Esophagus muscularis mucosa (tissue), 4 donors: ENCODE measurements at regions not wholly inside any gene's neighbourhood (a gene's known extent, or its start where the extent isn't known, plus 50 kb on each side); places are given as distances from the start of the nearest gene placed in this dataset.

Source experiments
- DNase-seq: peaks from one replicate; pipeline ENCODE4 v3.0.0-alpha.2; 2017; ENCODE audit errors: extremely low spot score
- H3K27ac ChIP-seq, 4 donors: fragments of 200-600 bp; sonication (generic); replicated peaks in 1 of 4; 1 replicate in 3 of 4; 2 replicates in 1 of 4; pipeline ENCODE4 v1.5.1; 2016 to 2019; ENCODE audit warnings: mild to moderate bottlenecking in 1 of 4
- H3K27me3 ChIP-seq, 4 donors: fragments of 200-600 bp; sonication (generic); one replicate each; pipeline versions ENCODE4 v1.5.1 to v1.6.0; 2016 to 2019
- H3K36me3 ChIP-seq, 4 donors: fragments of 200-600 bp; sonication (generic); one replicate each; pipeline ENCODE4 v1.5.1; 2016 to 2019
- H3K4me1 ChIP-seq, 4 donors: fragments of 200-600 bp; sonication (generic); one replicate each; pipeline ENCODE4 v1.5.1; 2016 to 2019
- H3K4me3 ChIP-seq, 4 donors: fragments of 200-600 bp; sonication (generic); 1 replicate in 2 of 4; 2 replicates in 2 of 4; pipeline ENCODE4 v1.5.1; 2016 to 2019; ENCODE audit warnings: mild to moderate bottlenecking in 4 of 4, moderate library complexity in 1 of 4
- H3K9me3 ChIP-seq, 4 donors: fragments of 200-600 bp; sonication (generic); 1 replicate in 3 of 4; 2 replicates in 1 of 4; pipeline ENCODE4 v1.5.1; 2016 to 2019
- EP300 ChIP-seq: sonication (generic); formaldehyde crosslinking; IDR thresholded peaks from one replicate; pipeline ENCODE4 v1.6.1; 2017; ENCODE audit warnings: antibody characterized with exemption
- POLR2A ChIP-seq: fragments of 450-650 bp; IDR thresholded peaks from one replicate; pipeline ENCODE4 v1.6.1; 2017; ENCODE audit warnings: antibody characterized with exemption, moderate library complexity, mild to moderate bottlenecking, low read depth
- POLR2AphosphoS5 ChIP-seq, 2 donors: sonication (generic); formaldehyde crosslinking; IDR thresholded peaks; one replicate each; pipeline ENCODE4 v1.6.1; 2017; ENCODE audit warnings: antibody characterized with exemption in 2 of 2
- WGBS: methylation state at CpG from one replicate; pipeline ENCODE4 v1.1.5; 2018; 5-methylcytosine and 5-hydroxymethylcytosine counted together
- intact Hi-C: fragments of 100-400 bp; cut with DNase I; formaldehyde crosslinking; loops from one replicate; pipeline ENCODE4 v1.15.1; 2023
- TF ChIP-seq, protein P1 (sequence below), 3 experiments: fragments of 200-600 bp in 2 of 3; fragments of 450-650 bp in 1 of 3; sonication (generic) in 2 of 3; IDR thresholded peaks; one replicate each; pipeline ENCODE4 v1.5.1; 2017 to 2019; ENCODE audit warnings: antibody characterized with exemption in 3 of 3, mild to moderate bottlenecking in 2 of 3, moderate library complexity in 1 of 3

DNA sequence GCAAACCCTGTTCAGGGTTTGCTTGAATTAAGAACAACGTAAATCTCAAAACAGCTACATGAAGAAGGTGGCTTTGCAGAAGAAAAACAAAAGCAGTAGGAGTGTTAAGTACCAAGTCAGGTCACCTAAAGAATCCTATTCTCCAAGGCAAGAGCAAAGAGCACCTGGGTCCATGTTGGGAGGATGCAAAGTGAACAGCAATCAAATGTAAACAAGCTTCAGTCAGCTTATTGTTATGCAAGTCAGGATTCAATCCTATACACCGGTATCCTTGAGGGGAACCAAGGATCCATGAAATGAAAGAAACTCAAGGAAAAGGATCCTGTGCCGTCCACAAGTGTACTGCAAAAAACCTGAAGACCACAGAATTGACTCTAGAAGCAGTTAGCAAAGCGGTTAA lies 261.0 kb upstream of the DDX18 start:
- 63% methylated on average over 4 of the region's 4 CpGs for WGBS
- Histone ChIP-seq H3K27ac (no peak overlapping the region), H3K36me3 (no peaks in the 10 kb centered on the region), H3K4me3 (no peak overlapping the region), H3K9me3 (no peaks in the 10 kb centered on the region), H3K27me3 (no peaks in the 10 kb centered on the region), H3K4me1 (no peaks in the 10 kb centered on the region)
- TF ChIP-seq POLR2AphosphoS5 (IDR thresholded peaks at IDR 0.05) (no peak), EP300 (no peak), POLR2A (no peak)
- TF ChIP-seq, protein P1, sequence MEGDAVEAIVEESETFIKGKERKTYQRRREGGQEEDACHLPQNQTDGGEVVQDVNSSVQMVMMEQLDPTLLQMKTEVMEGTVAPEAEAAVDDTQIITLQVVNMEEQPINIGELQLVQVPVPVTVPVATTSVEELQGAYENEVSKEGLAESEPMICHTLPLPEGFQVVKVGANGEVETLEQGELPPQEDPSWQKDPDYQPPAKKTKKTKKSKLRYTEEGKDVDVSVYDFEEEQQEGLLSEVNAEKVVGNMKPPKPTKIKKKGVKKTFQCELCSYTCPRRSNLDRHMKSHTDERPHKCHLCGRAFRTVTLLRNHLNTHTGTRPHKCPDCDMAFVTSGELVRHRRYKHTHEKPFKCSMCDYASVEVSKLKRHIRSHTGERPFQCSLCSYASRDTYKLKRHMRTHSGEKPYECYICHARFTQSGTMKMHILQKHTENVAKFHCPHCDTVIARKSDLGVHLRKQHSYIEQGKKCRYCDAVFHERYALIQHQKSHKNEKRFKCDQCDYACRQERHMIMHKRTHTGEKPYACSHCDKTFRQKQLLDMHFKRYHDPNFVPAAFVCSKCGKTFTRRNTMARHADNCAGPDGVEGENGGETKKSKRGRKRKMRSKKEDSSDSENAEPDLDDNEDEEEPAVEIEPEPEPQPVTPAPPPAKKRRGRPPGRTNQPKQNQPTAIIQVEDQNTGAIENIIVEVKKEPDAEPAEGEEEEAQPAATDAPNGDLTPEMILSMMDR (IDR thresholded peaks at IDR 0.05), result no peak
- no peak for DNase-seq
- intact Hi-C loops, result no loop called here

DNA sequence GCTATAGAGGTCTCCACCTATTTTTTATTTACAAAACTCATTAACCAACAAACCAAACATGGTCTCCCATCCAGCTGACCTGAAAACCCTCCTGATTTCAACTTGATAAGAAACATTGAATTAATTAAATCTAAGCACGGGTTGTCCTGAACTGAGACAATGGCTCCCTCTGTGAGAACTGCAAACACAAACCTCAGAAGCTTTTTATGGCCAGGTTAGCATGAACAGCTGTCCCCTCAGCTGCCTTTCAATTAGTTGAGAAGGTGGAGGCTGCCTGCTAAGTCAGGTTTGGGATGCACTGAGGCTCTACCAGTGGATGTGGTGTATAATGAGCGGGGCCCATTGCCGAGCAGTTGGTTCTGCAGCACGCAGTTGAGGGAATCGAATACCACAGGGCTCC lies 258.5 kb upstream of the DDX18 start:
- no peak overlapping the region for H3K4me3 ChIP-seq
- WGBS, result 96% methylated on average over 5 of the region's 5 CpGs
- TF ChIP-seq EP300, result no peak
- no peak for TF ChIP-seq POLR2AphosphoS5 (IDR thresholded peaks at IDR 0.05)
- TF ChIP-seq POLR2A, result no peak
- TF ChIP-seq, protein P1 (IDR thresholded peaks at IDR 0.05), result no peak
- H3K27me3 ChIP-seq, result no peaks in the 10 kb centered on the region
- H3K4me1 ChIP-seq, result no peaks in the 10 kb centered on the region
- DNase-seq, result no peak
- H3K36me3 ChIP-seq, result no peaks in the 10 kb centered on the region
- no peaks in the 10 kb centered on the region for H3K9me3 ChIP-seq
- H3K27ac ChIP-seq, result no peak overlapping the region
- intact Hi-C loops, result no loop called here

DNA sequence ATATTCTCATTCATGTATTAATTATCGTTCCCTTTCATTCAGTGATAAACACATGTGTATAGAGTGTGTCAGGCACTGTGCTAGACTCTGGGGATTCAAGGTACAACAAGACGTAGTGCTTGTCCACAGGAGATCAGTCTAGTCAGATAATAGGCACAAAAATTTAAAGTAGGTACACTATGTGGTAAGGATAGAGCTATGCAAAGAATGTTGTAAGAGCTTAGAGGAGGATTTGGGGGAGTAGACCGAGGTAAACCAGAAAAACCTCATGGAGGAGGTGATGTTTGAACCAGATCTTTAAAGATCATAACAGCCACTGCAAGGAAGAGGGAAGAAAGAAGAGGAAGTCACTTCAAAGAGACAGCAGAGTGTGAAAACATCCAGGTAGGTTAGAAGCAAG lies 256.9 kb upstream of the DDX18 start:
- intact Hi-C loops, result no loop called here
- no peak for TF ChIP-seq POLR2A
- TF ChIP-seq, protein P1 (IDR thresholded peaks at IDR 0.05), result no peak
- TF ChIP-seq EP300, result no peak
- no peak for TF ChIP-seq POLR2AphosphoS5 (IDR thresholded peaks at IDR 0.05)
- Histone ChIP-seq H3K36me3 (no peaks in the 10 kb centered on the region), H3K4me3 (no peak overlapping the region), H3K4me1 (no peaks in the 10 kb centered on the region), H3K9me3 (no peaks in the 10 kb centered on the region), H3K27ac (no peak overlapping the region), H3K27me3 (no peaks in the 10 kb centered on the region)
- DNase-seq, result no peak
- WGBS, result 68% methylated on average over 3 of the region's 3 CpGs

DNA sequence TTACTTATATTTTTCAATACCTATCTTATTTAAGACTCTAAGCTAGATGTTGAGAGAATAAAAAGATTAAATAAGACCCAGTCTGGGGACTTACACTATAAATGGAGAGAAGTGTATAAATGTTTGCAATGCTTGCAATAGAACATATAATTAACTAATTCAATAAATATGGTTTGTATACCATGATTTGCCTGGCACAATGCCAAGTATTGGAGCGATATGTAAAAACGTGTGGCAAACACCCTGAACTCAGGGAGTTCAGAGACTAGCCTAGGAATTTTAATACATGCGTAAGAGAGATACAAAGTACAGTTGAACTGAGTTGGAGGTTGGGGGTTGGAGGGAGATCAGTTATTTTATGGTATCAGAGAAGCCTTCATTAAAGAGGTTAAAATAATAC lies 251.8 kb upstream of the DDX18 start:
- H3K9me3 ChIP-seq, result no peaks in the 10 kb centered on the region
- no peak overlapping the region for H3K27ac ChIP-seq
- H3K36me3 ChIP-seq, result no peaks in the 10 kb centered on the region
- intact Hi-C loops, result no loop called here
- 71% methylated on average over 3 of the region's 3 CpGs for WGBS
- TF ChIP-seq, protein P1 (IDR thresholded peaks at IDR 0.05), result no peak
- TF ChIP-seq EP300, result no peak
- TF ChIP-seq POLR2AphosphoS5 (IDR thresholded peaks at IDR 0.05), result no peak
- TF ChIP-seq POLR2A, result no peak
- no peaks in the 10 kb centered on the region for H3K27me3 ChIP-seq
- H3K4me3 ChIP-seq, result no peak overlapping the region
- DNase-seq, result no peak
- no peaks in the 10 kb centered on the region for H3K4me1 ChIP-seq

DNA sequence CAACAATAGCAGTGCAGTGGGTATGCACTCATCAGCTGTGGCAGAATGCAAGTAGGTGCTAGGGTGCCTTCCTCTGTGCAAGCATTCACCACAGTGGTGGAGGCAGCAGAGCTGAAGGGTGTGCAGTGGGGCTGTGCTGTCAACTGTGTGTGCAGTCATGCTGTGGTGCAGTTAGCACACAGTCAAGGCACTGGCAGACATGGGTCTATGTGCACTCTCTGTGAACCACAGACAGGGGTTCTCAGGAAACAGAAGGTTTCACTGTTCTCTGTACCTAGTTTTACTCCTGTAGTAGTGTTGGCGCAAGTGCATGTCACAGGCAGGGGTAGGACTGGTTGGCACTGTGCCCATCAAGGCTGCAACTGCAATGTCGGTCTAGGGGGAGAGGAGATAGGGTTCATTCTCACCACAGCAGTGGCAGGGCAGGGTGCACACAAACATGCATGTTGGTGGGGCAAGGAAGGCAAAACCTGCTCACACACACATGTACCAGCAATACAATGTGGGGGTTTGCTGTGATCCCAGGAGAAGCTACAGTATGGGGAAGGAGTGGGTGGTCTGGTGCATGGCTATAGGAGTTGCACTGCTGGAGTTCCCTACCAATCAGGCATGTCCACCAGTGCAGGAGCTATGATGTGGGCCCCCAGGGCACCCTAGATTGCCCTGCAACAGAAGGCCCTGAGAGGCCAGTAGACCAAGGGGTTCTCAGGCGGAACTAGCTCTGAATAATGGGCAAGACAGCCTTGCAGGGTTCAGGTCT lies 242.7 kb upstream of the DDX18 start:
- Histone ChIP-seq H3K27me3 (no peaks in the 10 kb centered on the region), H3K36me3 (no peaks in the 10 kb centered on the region), H3K4me1 (no peaks in the 10 kb centered on the region), H3K4me3 (no peak overlapping the region), H3K27ac (no peak overlapping the region), H3K9me3 (peaks cover 0 to 11% (median 0%) of the 10 kb centered on the region in 4 donors)
- DNase-seq, result no peak
- WGBS, result 75% methylated on average over 1 of the region's 3 CpGs
- TF ChIP-seq POLR2A (no peak), POLR2AphosphoS5 (IDR thresholded peaks at IDR 0.05) (no peak), EP300 (no peak)
- intact Hi-C loops, result no loop called here
